Fibroblast of lung (primary cell): ENCODE measurements at regions not wholly inside any gene's neighbourhood (a gene's known extent, or its start where the extent isn't known, plus 50 kb on each side); places are given as distances from the start of the nearest gene placed in this dataset.
"Not testable (repeated sequence)": the region's sequence is repeated elsewhere in the genome, so short reads cannot be mapped to it uniquely, and the experiment has no call there.

Source experiments
- DNase-seq, 2 donors: peaks; one replicate each; pipeline versions ENCODE4 v3.0.0 to v3.0.0-alpha.2; 2010; ENCODE audit warnings: low read depth in 2 of 2
- H2AFZ ChIP-seq: 2 replicates; pipeline ENCODE4 v1.5.1; 2012; ENCODE audit warnings: low read length, control low read depth, inconsistent platforms
- H3K27ac ChIP-seq: 2 replicates; pipeline ENCODE4 v1.5.1; 2011; ENCODE audit warnings: low read length, control low read depth; ENCODE audit not compliant: insufficient read depth
- H3K27me3 ChIP-seq: 2 replicates; pipeline ENCODE4 v1.5.1; 2011; ENCODE audit warnings: mild to moderate bottlenecking, low read length; ENCODE audit not compliant: control insufficient read depth, insufficient read depth
- H3K36me3 ChIP-seq: 2 replicates; pipeline ENCODE4 v1.5.1; 2011; ENCODE audit warnings: low read length; ENCODE audit not compliant: control insufficient read depth, insufficient read depth
- H3K4me1 ChIP-seq: 2 replicates; pipeline ENCODE4 v1.5.1; 2011; ENCODE audit warnings: low read length; ENCODE audit not compliant: control insufficient read depth, insufficient read depth; ENCODE audit errors: extremely low read depth
- H3K4me2 ChIP-seq: 2 replicates; pipeline ENCODE4 v1.5.1; 2011; ENCODE audit warnings: low read length, control low read depth; ENCODE audit not compliant: insufficient read depth; ENCODE audit errors: extremely low read depth
- H3K4me3 ChIP-seq, 4 experiments: fragments of 200-600 bp in 1 of 4; sonication (generic) in 1 of 4; replicated peaks in 1 of 4; 2 replicates each; pipeline ENCODE4 v1.5.1; 2011 to 2016; ENCODE audit warnings: low read length in 4 of 4, low read depth in 3 of 4, mild to moderate bottlenecking in 3 of 4, control low read depth in 2 of 4, inconsistent platforms in 1 of 4, mixed read lengths in 1 of 4; ENCODE audit not compliant: insufficient read depth in 1 of 4; ENCODE audit errors: control extremely low read depth in 1 of 4
- H3K79me2 ChIP-seq: 2 replicates; pipeline ENCODE4 v1.5.1; 2012; ENCODE audit warnings: mild to moderate bottlenecking, low read length, inconsistent platforms; ENCODE audit not compliant: control insufficient read depth, insufficient read depth
- H3K9ac ChIP-seq: 2 replicates; pipeline ENCODE4 v1.5.1; 2011; ENCODE audit warnings: mild to moderate bottlenecking, low read length, control low read depth; ENCODE audit not compliant: insufficient read depth
- H3K9me3 ChIP-seq: 2 replicates; pipeline ENCODE4 v1.5.1; 2012; ENCODE audit warnings: low read depth, low read length; ENCODE audit not compliant: control insufficient read depth, insufficient read depth
- H4K20me1 ChIP-seq: 2 replicates; pipeline ENCODE4 v1.5.1; 2011; ENCODE audit warnings: low read length; ENCODE audit not compliant: control insufficient read depth, insufficient read depth; ENCODE audit errors: extremely low read depth
- EZH2 ChIP-seq: IDR thresholded peaks from 2 replicates; pipeline ENCODE4 v1.5.1; 2012; ENCODE audit warnings: low read length, control low read depth, mild to moderate bottlenecking; ENCODE audit errors: missing control alignments
- TF ChIP-seq, protein P1 (sequence below), 2 donors: IDR thresholded peaks in 1 of 2; conservative IDR thresholded peaks in 1 of 2; 1 replicate in 1 of 2; 2 replicates in 1 of 2; pipeline ENCODE4 v1.5.1; 2011 to 2012; ENCODE audit warnings: low read length in 2 of 2, control low read depth in 1 of 2, inconsistent platforms in 1 of 2, low read depth in 1 of 2, mild to moderate bottlenecking in 1 of 2

DNA sequence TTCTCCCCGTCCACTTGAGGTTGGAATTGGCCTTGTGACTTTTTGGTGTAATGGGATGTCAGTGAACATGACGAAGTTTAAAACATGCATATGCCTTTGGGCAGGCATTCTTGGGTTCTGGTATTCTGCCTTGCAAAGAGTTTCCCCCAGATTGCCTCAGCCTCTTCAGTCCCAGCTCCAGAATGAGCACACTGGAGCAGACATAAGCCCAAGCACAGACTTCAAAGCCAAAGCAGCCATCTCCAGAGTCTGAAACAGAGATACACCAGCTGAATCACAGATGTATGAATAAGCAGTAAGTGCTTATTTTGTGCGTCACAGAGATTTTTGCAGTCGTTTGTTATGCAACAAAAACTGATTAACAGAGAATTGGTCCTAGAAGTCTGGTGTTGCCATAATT is 546.0 kb downstream of the FRK start:
- Histone ChIP-seq H3K9ac (no peak overlapping the region), H3K4me1 (no peaks in the 10 kb centered on the region), H3K4me3 (no peak overlapping the region), H4K20me1 (no peaks in the 10 kb centered on the region), H3K79me2 (no peaks in the 10 kb centered on the region), H3K9me3 (no peaks in the 10 kb centered on the region), H3K36me3 (no peaks in the 10 kb centered on the region), H3K27ac (no peak overlapping the region), H3K4me2 (no peak overlapping the region), H2AFZ (no peak overlapping the region), H3K27me3 (no peaks in the 10 kb centered on the region)
- TF ChIP-seq EZH2 = no peak
- TF ChIP-seq, protein P1, sequence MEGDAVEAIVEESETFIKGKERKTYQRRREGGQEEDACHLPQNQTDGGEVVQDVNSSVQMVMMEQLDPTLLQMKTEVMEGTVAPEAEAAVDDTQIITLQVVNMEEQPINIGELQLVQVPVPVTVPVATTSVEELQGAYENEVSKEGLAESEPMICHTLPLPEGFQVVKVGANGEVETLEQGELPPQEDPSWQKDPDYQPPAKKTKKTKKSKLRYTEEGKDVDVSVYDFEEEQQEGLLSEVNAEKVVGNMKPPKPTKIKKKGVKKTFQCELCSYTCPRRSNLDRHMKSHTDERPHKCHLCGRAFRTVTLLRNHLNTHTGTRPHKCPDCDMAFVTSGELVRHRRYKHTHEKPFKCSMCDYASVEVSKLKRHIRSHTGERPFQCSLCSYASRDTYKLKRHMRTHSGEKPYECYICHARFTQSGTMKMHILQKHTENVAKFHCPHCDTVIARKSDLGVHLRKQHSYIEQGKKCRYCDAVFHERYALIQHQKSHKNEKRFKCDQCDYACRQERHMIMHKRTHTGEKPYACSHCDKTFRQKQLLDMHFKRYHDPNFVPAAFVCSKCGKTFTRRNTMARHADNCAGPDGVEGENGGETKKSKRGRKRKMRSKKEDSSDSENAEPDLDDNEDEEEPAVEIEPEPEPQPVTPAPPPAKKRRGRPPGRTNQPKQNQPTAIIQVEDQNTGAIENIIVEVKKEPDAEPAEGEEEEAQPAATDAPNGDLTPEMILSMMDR (conservative IDR thresholded peaks at IDR 0.05 in 1 of 2, IDR thresholded peaks at IDR 0.05 in 1 of 2; ENCODE audit: low read depth in 1 of 2, low read length in 2 of 2) = no peak
- DNase-seq = peak; percentile 42 to 53

DNA sequence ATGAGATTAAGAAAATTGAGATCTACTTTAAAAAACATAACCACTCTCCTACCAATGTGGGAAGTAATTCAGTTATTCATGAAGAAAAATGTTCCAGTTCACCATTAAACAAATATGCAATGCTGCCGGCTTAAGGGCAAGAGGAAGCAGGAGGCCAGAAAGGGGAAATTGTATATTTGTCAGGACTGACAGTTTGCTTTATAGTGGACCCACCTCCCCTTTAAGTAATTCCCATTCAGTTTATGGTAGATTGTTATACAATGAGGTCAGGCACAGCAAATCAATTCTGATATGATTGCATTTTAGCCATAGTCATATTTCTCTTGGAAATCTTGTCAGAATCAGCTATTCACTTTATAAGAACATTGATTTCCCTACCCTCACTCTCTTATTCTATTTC is 547.8 kb downstream of the FRK start:
- no peaks in the 10 kb centered on the region for H3K4me1 ChIP-seq
- no peak for DNase-seq
- no peaks in the 10 kb centered on the region for H3K79me2 ChIP-seq
- TF ChIP-seq, protein P1 (conservative IDR thresholded peaks at IDR 0.05 in 1 of 2, IDR thresholded peaks at IDR 0.05 in 1 of 2; ENCODE audit: low read depth in 1 of 2, low read length in 2 of 2) = no peak
- TF ChIP-seq EZH2 = no peak
- H3K4me3 ChIP-seq = no peak overlapping the region
- H3K27ac ChIP-seq = no peak overlapping the region
- H4K20me1 ChIP-seq = no peaks in the 10 kb centered on the region
- no peaks in the 10 kb centered on the region for H3K36me3 ChIP-seq
- no peak overlapping the region for H3K9ac ChIP-seq
- H2AFZ ChIP-seq = no peak overlapping the region
- H3K9me3 ChIP-seq = no peaks in the 10 kb centered on the region
- H3K27me3 ChIP-seq = no peaks in the 10 kb centered on the region
- no peak overlapping the region for H3K4me2 ChIP-seq

DNA sequence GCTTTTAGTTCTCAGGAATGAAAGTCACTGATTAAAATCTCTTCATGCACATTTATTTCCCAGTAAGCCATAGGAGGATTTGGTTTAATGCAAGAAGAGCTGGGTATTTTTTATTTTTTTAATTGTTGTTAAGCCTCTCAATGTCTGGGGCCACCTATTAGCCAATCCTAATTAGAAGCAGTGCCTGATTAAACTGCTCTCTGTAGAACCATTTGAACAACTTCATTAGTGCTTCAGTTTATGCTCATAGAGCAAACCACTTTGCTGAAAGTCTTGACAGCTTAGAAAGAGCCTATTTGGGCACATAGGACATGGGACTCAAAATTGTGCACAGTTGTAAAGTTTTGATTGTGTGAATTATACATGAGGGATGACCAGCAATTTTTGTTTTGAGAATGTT is 548.9 kb downstream of the FRK start:
- no peaks in the 10 kb centered on the region for H4K20me1 ChIP-seq

DNA sequence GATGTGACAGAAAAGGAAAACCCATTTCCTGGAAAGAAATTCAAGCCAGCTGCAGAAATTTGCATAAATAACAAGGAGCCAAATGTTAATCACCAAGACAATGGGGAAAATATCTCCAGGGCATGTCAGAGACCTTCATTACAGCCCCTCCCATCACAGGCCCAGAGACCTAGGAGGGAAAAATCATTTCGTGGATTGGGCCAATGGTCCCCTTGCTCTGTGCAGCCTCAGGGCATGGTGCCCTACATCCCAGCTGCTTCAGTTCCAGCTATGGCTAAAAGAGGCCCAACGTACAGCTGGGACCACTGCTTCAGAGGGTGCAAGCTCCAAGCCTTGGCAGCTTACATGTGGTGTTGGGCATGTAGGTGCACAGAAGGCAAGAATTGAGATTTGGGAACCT is 558.3 kb downstream of the FRK start:
- H2AFZ ChIP-seq, H3K4me3 ChIP-seq, H3K27ac ChIP-seq, H3K9me3 ChIP-seq, H3K79me2 ChIP-seq, H3K9ac ChIP-seq, H3K27me3 ChIP-seq, DNase-seq, H4K20me1 ChIP-seq, H3K4me1 ChIP-seq, H3K36me3 ChIP-seq, H3K4me2 ChIP-seq: not testable (repeated sequence)

More for the DNA sequence above, 548.9 kb downstream of the FRK start:
- Histone ChIP-seq H3K27me3 (no peaks in the 10 kb centered on the region), H3K4me1 (no peaks in the 10 kb centered on the region), H3K9me3 (no peaks in the 10 kb centered on the region), H3K4me2 (no peak overlapping the region), H3K9ac (no peak overlapping the region), H3K36me3 (no peaks in the 10 kb centered on the region), H3K4me3 (no peak overlapping the region), H3K79me2 (no peaks in the 10 kb centered on the region), H2AFZ (no peak overlapping the region), H3K27ac (no peak overlapping the region)
- TF ChIP-seq EZH2 = no peak
- TF ChIP-seq, protein P1 (conservative IDR thresholded peaks at IDR 0.05 in 1 of 2, IDR thresholded peaks at IDR 0.05 in 1 of 2; ENCODE audit: low read depth in 1 of 2, low read length in 2 of 2) = no peak
- DNase-seq = no peak
